ENCODE measurements at regions not wholly inside any gene's neighbourhood (a gene's known extent, or its start where the extent isn't known, plus 50 kb on each side); places are given as distances from the start of the nearest gene placed in this dataset.

DNA sequence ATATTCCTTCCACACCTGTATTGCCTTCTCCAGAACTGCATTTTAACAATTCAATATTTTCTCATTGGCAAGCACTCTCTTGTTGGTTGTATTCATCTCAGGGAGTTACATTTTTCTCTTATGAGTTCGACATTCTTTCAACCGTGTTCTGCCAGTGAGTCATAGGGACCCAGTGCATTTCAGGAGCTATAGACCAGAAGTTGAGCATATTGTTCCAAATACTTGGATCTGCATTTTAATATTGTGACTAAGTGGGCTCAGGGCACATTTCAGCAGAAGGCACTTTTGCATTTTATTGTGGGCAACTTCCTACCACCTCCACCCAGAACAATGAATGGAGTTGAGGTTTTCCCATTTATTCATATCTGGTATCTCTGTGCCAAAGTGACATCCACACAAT lies 132.8 kb downstream of the TNFSF18 start:
- no peaks in the 10 kb centered on the region for H4K20me1 ChIP-seq (ENCODE audit: low read depth, low read length)
- H3K9ac ChIP-seq (ENCODE audit: low read length): no peak overlapping the region
- H2AFZ ChIP-seq (ENCODE audit: low read depth, low read length, severe bottlenecking): no peak overlapping the region
- H3K4me2 ChIP-seq (ENCODE audit: low read depth, low read length, poor library complexity, severe bottlenecking): no peak overlapping the region
- no peaks in the 10 kb centered on the region for H3F3A ChIP-seq (ENCODE audit: insufficient read depth)
- H3K4me3 ChIP-seq (ENCODE audit: insufficient read depth, low read length, poor library complexity, severe bottlenecking): no peak overlapping the region
- TF ChIP-seq EZH2phosphoT487 (conservative IDR thresholded peaks at IDR 0.05; ENCODE audit: low read length): no peak
- TF ChIP-seq, protein P1, sequence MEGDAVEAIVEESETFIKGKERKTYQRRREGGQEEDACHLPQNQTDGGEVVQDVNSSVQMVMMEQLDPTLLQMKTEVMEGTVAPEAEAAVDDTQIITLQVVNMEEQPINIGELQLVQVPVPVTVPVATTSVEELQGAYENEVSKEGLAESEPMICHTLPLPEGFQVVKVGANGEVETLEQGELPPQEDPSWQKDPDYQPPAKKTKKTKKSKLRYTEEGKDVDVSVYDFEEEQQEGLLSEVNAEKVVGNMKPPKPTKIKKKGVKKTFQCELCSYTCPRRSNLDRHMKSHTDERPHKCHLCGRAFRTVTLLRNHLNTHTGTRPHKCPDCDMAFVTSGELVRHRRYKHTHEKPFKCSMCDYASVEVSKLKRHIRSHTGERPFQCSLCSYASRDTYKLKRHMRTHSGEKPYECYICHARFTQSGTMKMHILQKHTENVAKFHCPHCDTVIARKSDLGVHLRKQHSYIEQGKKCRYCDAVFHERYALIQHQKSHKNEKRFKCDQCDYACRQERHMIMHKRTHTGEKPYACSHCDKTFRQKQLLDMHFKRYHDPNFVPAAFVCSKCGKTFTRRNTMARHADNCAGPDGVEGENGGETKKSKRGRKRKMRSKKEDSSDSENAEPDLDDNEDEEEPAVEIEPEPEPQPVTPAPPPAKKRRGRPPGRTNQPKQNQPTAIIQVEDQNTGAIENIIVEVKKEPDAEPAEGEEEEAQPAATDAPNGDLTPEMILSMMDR (IDR thresholded peaks at IDR 0.05; ENCODE audit: insufficient read depth, low read length, poor library complexity, severe bottlenecking): no peak
- no peaks in the 10 kb centered on the region for H3K9me2 ChIP-seq (replicated peaks; ENCODE audit: insufficient read depth, low read length)
- H3K27me3 ChIP-seq (ENCODE audit: low read length): no peaks in the 10 kb centered on the region
- H3K36me3 ChIP-seq (ENCODE audit: low read length): no peaks in the 10 kb centered on the region
- H3K9me3 ChIP-seq (ENCODE audit: insufficient read depth, low read length): peaks cover 10% of the 10 kb centered on the region
- no peak overlapping the region for H3K27ac ChIP-seq (ENCODE audit: low read depth, low read length)
- no peaks in the 10 kb centered on the region for H3K79me2 ChIP-seq (ENCODE audit: insufficient read depth, low read length)

DNA sequence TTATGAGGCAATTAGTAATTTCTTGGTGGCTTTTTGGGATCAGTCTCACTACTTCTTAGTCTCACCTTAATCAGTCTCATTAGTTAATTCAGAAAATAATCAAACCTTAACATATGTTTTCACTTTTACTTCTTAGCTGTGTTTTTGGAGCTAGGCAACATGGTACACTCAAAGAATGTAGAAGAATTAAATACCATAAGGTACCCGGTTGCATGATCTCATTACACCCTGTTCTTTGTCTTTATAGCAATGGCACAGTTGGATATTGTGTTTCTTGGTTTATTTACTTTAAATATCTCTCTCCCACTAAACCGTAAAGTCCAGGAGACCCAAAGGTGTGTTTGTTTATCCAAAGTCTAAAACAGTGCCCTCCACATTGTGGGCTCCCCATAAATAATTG lies 132.3 kb downstream of the TNFSF18 start:
- H3K4me2 ChIP-seq (ENCODE audit: low read depth, low read length, poor library complexity, severe bottlenecking): no peak overlapping the region
- no peak overlapping the region for H2AFZ ChIP-seq (ENCODE audit: low read depth, low read length, severe bottlenecking)
- no peaks in the 10 kb centered on the region for H3K9me2 ChIP-seq (replicated peaks; ENCODE audit: insufficient read depth, low read length)
- no peaks in the 10 kb centered on the region for H3K36me3 ChIP-seq (ENCODE audit: low read length)
- no peak overlapping the region for H3K4me3 ChIP-seq (ENCODE audit: insufficient read depth, low read length, poor library complexity, severe bottlenecking)
- no peaks in the 10 kb centered on the region for H3K79me2 ChIP-seq (ENCODE audit: insufficient read depth, low read length)
- no peaks in the 10 kb centered on the region for H4K20me1 ChIP-seq (ENCODE audit: low read depth, low read length)
- H3K27me3 ChIP-seq (ENCODE audit: low read length): no peaks in the 10 kb centered on the region
- no peak for TF ChIP-seq EZH2phosphoT487 (conservative IDR thresholded peaks at IDR 0.05; ENCODE audit: low read length)
- TF ChIP-seq, protein P1 (IDR thresholded peaks at IDR 0.05; ENCODE audit: insufficient read depth, low read length, poor library complexity, severe bottlenecking): no peak
- peaks cover 4% of the 10 kb centered on the region; the same call in 1 of the 2 replicates for H3K9me3 ChIP-seq (ENCODE audit: insufficient read depth, low read length)
- H3K9ac ChIP-seq (ENCODE audit: low read length): no peak overlapping the region
- H3F3A ChIP-seq (ENCODE audit: insufficient read depth): no peaks in the 10 kb centered on the region
- no peak overlapping the region for H3K27ac ChIP-seq (ENCODE audit: low read depth, low read length)

DNA sequence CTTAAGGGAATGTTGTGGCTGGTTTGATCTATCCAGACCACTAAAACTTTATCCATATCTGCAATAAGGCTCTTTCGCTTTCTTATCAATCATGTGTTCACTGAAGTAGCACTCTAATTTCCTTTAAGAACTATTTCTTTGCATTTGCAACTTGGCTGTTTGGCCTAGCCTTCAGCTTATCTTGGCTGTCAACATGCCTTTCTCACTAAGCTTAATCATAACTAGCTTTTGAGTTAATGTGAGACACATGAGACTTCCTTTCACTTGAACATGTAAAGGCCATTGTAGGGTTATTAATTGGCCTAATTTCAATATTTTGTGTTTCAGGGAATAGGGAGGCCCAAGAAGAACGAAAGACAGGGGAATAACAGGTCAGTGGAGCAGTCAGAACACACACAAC lies 124.7 kb downstream of the TNFSF18 start:
- TF ChIP-seq, protein P1 (IDR thresholded peaks at IDR 0.05; ENCODE audit: insufficient read depth, low read length, poor library complexity, severe bottlenecking): no peak
- no peak for TF ChIP-seq EZH2phosphoT487 (conservative IDR thresholded peaks at IDR 0.05; ENCODE audit: low read length)
- H3K9me2 ChIP-seq (replicated peaks; ENCODE audit: insufficient read depth, low read length): no peaks in the 10 kb centered on the region
- no peaks in the 10 kb centered on the region for H3K27me3 ChIP-seq (ENCODE audit: low read length)
- H3K4me2 ChIP-seq (ENCODE audit: low read depth, low read length, poor library complexity, severe bottlenecking): no peak overlapping the region
- H3K9me3 ChIP-seq (ENCODE audit: insufficient read depth, low read length): no peaks in the 10 kb centered on the region
- H3K36me3 ChIP-seq (ENCODE audit: low read length): no peaks in the 10 kb centered on the region
- no peak overlapping the region for H2AFZ ChIP-seq (ENCODE audit: low read depth, low read length, severe bottlenecking)
- H4K20me1 ChIP-seq (ENCODE audit: low read depth, low read length): no peaks in the 10 kb centered on the region
- H3K27ac ChIP-seq (ENCODE audit: low read depth, low read length): no peak overlapping the region
- no peaks in the 10 kb centered on the region for H3F3A ChIP-seq (ENCODE audit: insufficient read depth)
- no peak overlapping the region for H3K4me3 ChIP-seq (ENCODE audit: insufficient read depth, low read length, poor library complexity, severe bottlenecking)
- H3K79me2 ChIP-seq (ENCODE audit: insufficient read depth, low read length): no peaks in the 10 kb centered on the region
- H3K9ac ChIP-seq (ENCODE audit: low read length): no peak overlapping the region

All from SU-DHL-6 (cell line).